Loucy (cell line): ENCODE measurements at regions not wholly inside any gene's neighbourhood (a gene's known extent, or its start where the extent isn't known, plus 50 kb on each side); places are given as distances from the start of the nearest gene placed in this dataset.

Experiments used
- CTCF ChIP-seq: fragments of 200-600 bp; sonication (generic); conservative IDR thresholded peaks from 2 replicates; pipeline ENCODE4 v1.5.1; 2014; ENCODE audit warnings: mild to moderate bottlenecking, antibody characterized with exemption, low read length
- EZH2phosphoT487 ChIP-seq: fragments of 200-600 bp; IDR thresholded peaks from 2 replicates; pipeline ENCODE4 v1.6.1; 2018; ENCODE audit warnings: antibody characterized with exemption, mild to moderate bottlenecking, moderate library complexity, borderline replicate concordance

DNA sequence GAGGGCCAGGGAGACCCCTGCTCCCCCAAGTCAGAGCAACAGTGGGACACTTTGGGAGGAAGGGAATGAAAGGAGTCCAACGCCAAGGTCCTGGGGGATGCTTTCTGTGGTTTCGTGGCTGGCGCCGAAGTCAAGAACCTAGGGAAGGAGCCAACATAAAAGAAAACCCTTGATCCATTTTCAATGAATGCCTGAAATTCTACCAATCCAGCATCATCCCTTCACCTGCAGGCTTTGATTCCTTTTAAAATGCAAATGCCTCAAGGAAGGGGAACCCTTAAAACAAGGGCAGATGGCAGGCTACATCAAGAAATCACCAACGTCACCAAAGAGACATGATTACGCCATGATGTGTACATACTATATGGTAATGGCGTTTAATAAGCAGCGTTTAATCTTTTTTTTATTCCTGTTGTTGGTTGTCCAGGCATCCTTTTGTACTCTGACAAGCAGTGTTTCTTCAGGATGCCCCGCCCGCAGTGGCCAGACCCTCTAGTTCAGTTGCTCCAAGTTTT, 123.3 kb upstream of the SLC1A4 start:
- TF ChIP-seq CTCF (peak; percentile 33), EZH2phosphoT487 (no peak)
